Testis (tissue), 2 donors: ENCODE measurements at regions not wholly inside any gene's neighbourhood (a gene's known extent, or its start where the extent isn't known, plus 50 kb on each side); places are given as distances from the start of the nearest gene placed in this dataset.

Experiments used
- DNase-seq: peaks from one replicate; pipeline ENCODE4 v3.0.0-alpha.2; 2019
- H3K27ac ChIP-seq, 2 donors: fragments of 200-600 bp; sonication (generic); one replicate each; pipeline ENCODE4 v1.5.1; 2019
- H3K27me3 ChIP-seq: fragments of 200-600 bp; sonication (generic); one replicate; pipeline ENCODE4 v1.5.1; 2019
- H3K36me3 ChIP-seq: fragments of 200-600 bp; sonication (generic); one replicate; pipeline ENCODE4 v1.5.1; 2017; ENCODE audit warnings: low read depth; ENCODE audit errors: missing control alignments
- H3K4me1 ChIP-seq: fragments of 200-600 bp; sonication (generic); one replicate; pipeline ENCODE4 v1.5.1; 2019
- H3K4me3 ChIP-seq, 2 donors: fragments of 200-600 bp; sonication (generic); one replicate each; pipeline ENCODE4 v1.5.1; 2017 to 2019
- H3K9me3 ChIP-seq: fragments of 200-600 bp; sonication (generic); one replicate; pipeline ENCODE4 v1.5.1; 2017
- POLR2A ChIP-seq: fragments of 450-650 bp; IDR thresholded peaks from one replicate; pipeline ENCODE4 v1.6.1; 2017; ENCODE audit warnings: antibody characterized with exemption, mild to moderate bottlenecking, moderate library complexity
- WGBS, 2 donors: methylation state at CpG; one replicate each; pipeline ENCODE4 v1.1.5; 2018; 5-methylcytosine and 5-hydroxymethylcytosine counted together
- intact Hi-C: fragments of 100-400 bp; cut with DNase I; formaldehyde crosslinking; loops from one replicate; pipeline ENCODE4 v1.15.1; 2023; ENCODE audit warnings: low total_unique reads
- TF ChIP-seq, protein P1 (sequence below), 3 experiments: fragments of 450-650 bp in 2 of 3; fragments of 200-600 bp in 1 of 3; sonication (generic) in 1 of 3; IDR thresholded peaks; one replicate each; pipeline ENCODE4 v1.5.1; 2016 to 2019; ENCODE audit warnings: antibody characterized with exemption in 3 of 3, mild to moderate bottlenecking in 2 of 3, moderate library complexity in 1 of 3

DNA sequence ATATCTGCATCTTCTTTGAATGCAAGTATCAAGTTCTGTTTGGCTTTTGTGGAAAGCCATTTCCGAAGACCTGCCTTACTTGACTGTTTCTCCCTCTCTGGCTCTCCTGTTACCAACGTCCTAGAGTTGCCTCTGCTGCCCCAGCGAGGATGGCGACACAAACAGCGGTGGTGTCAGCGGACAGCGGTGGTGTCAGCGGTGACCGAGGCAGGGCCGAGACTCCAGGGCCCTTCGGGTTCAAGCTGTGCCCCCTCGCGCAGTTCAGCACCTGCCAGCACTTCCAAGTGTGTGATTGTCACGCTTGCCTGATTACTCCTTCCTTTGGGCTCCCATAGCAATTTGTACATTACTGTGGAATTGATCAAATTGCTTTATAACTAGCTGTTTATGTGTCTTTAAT, 336.9 kb upstream of the FAT1 start:
- Histone ChIP-seq H3K27me3 (no peaks in the 10 kb centered on the region), H3K36me3 (no peaks in the 10 kb centered on the region), H3K27ac (no peak overlapping the region), H3K4me3 (no peak overlapping the region), H3K4me1 (no peaks in the 10 kb centered on the region), H3K9me3 (no peaks in the 10 kb centered on the region)
- TF ChIP-seq, protein P1, sequence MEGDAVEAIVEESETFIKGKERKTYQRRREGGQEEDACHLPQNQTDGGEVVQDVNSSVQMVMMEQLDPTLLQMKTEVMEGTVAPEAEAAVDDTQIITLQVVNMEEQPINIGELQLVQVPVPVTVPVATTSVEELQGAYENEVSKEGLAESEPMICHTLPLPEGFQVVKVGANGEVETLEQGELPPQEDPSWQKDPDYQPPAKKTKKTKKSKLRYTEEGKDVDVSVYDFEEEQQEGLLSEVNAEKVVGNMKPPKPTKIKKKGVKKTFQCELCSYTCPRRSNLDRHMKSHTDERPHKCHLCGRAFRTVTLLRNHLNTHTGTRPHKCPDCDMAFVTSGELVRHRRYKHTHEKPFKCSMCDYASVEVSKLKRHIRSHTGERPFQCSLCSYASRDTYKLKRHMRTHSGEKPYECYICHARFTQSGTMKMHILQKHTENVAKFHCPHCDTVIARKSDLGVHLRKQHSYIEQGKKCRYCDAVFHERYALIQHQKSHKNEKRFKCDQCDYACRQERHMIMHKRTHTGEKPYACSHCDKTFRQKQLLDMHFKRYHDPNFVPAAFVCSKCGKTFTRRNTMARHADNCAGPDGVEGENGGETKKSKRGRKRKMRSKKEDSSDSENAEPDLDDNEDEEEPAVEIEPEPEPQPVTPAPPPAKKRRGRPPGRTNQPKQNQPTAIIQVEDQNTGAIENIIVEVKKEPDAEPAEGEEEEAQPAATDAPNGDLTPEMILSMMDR (IDR thresholded peaks at IDR 0.05), result no peak
- TF ChIP-seq POLR2A, result no peak
- intact Hi-C loops, result no loop called here
- no peak for DNase-seq
- 93 to 95% methylated on average over 14 of the region's 14 CpGs for WGBS, 2 donors

DNA sequence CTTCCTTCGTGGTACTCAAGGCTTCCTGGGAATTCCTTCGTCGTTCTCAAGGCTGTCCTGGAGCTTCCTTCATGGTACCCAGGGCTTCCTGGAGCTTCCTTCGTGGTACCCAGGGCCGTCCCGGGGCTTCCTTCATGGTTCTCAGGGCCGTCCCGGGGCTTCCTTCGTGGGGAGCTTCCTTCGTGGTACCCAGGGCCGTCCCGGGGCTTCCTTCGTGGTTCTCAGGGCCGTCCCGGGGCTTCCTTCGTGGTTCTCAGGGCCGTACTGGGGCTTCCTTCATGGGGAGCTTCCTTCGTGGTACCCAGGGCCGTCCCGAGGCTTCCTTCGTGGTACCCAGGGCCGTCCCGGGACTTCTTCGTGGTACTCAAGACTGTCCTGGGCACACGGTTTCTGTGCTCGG, 339.6 kb upstream of the FAT1 start:
- peak overlapping the region; percentile 32 to 39 for H3K4me3 ChIP-seq
- no peak overlapping the region for H3K27ac ChIP-seq
- intact Hi-C loops, result no loop called here
- H3K4me1 ChIP-seq, result no peaks in the 10 kb centered on the region
- 75 to 77% methylated on average over 15 to 26 of the region's 26 CpGs for WGBS, 2 donors
- no peaks in the 10 kb centered on the region for H3K27me3 ChIP-seq
- no peak for DNase-seq
- no peaks in the 10 kb centered on the region for H3K36me3 ChIP-seq
- TF ChIP-seq POLR2A, result no peak
- TF ChIP-seq, protein P1 (IDR thresholded peaks at IDR 0.05), result no peak
- H3K9me3 ChIP-seq, result no peaks in the 10 kb centered on the region

DNA sequence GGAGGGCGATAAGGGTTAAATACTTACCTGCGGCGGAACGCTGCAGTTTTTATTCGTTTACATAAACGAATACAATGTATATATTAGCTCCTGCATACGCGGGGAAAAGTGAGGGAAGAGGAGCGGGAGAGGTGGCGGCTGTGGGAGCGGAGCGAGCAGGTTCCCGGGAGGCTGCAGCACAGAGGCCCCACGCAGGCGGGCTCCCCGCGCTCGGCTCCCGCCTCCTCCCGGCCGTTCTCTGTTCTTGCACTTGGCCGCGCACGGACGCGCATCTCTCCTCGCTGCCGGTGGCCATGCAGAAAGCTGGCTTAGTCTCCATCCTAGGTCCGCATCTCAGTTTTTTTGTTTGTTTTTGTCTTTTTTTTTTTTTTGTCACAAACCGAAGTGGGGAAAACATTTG, 340.4 kb upstream of the FAT1 start:
- intact Hi-C loops, result no loop called here
- no peaks in the 10 kb centered on the region for H3K4me1 ChIP-seq
- H3K9me3 ChIP-seq, result no peaks in the 10 kb centered on the region
- WGBS, 2 donors, result 75 to 78% methylated on average over 30 of the region's 30 CpGs
- peak overlapping the region; percentile 32 to 39 for H3K4me3 ChIP-seq
- no peak overlapping the region for H3K27ac ChIP-seq
- no peak for DNase-seq
- H3K36me3 ChIP-seq, result no peaks in the 10 kb centered on the region
- H3K27me3 ChIP-seq, result no peaks in the 10 kb centered on the region
- no peak for TF ChIP-seq POLR2A
- TF ChIP-seq, protein P1 (IDR thresholded peaks at IDR 0.05), result no peak

DNA sequence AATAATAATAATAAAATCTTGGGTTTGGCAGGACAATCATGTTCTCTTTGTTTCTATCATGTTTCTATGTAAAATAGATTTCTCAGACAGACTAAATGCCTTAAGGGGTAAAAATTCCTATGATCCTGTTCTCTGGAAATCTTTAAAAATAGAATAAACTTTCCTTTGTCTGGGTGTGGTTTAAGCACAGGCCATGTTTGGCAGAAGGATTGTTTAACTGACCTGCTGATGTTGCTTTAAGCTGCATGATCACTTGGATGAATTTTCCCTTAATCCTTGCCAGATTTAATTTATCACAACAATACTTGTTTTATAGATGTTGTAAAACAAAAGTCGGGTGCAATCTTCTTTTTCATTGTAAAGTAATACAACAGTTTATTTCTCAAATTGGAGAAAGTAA, 341.7 kb upstream of the FAT1 start:
- WGBS, 2 donors, result 22 to 43% methylated on average over 1 of the region's 1 CpG
- Histone ChIP-seq H3K27ac (no peak overlapping the region), H3K27me3 (no peaks in the 10 kb centered on the region), H3K4me1 (no peaks in the 10 kb centered on the region), H3K36me3 (no peaks in the 10 kb centered on the region), H3K4me3 (no peak overlapping the region), H3K9me3 (no peaks in the 10 kb centered on the region)
- TF ChIP-seq POLR2A, result no peak
- TF ChIP-seq, protein P1 (IDR thresholded peaks at IDR 0.05), result no peak
- intact Hi-C loops, result no loop called here
- DNase-seq, result no peak

DNA sequence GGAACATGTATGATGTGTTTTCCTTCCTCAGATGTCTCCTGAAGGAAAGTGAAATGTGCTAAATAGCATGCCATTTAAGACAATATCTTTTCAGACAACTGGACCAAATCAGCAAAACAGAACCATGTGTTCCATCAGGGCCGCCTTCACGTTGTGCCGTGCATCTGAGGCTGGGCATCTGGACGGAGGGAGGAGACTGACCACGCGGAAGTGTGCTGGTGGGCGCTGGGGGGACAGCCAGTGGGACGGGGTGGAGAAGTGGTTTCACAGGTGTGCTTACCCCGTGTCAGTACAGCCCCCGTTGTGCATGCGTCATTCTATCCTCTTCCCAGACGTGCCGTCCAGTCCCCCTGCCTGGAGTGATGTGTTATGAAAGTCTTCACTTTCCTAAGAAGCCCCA, 342.1 kb upstream of the FAT1 start:
- H3K4me1 ChIP-seq, result no peaks in the 10 kb centered on the region
- no peak for TF ChIP-seq POLR2A
- TF ChIP-seq, protein P1 (IDR thresholded peaks at IDR 0.05), result no peak
- H3K36me3 ChIP-seq, result no peaks in the 10 kb centered on the region
- DNase-seq, result no peak
- no peak overlapping the region for H3K27ac ChIP-seq
- H3K9me3 ChIP-seq, result no peaks in the 10 kb centered on the region
- H3K4me3 ChIP-seq, result no peak overlapping the region
- intact Hi-C loops, result no loop called here
- WGBS, 2 donors, result 37 to 72% methylated on average over 13 of the region's 13 CpGs
- no peaks in the 10 kb centered on the region for H3K27me3 ChIP-seq
